ENCODE measurements at regions not wholly inside any gene's neighbourhood (a gene's known extent, or its start where the extent isn't known, plus 50 kb on each side); places are given as distances from the start of the nearest gene placed in this dataset.

DNA sequence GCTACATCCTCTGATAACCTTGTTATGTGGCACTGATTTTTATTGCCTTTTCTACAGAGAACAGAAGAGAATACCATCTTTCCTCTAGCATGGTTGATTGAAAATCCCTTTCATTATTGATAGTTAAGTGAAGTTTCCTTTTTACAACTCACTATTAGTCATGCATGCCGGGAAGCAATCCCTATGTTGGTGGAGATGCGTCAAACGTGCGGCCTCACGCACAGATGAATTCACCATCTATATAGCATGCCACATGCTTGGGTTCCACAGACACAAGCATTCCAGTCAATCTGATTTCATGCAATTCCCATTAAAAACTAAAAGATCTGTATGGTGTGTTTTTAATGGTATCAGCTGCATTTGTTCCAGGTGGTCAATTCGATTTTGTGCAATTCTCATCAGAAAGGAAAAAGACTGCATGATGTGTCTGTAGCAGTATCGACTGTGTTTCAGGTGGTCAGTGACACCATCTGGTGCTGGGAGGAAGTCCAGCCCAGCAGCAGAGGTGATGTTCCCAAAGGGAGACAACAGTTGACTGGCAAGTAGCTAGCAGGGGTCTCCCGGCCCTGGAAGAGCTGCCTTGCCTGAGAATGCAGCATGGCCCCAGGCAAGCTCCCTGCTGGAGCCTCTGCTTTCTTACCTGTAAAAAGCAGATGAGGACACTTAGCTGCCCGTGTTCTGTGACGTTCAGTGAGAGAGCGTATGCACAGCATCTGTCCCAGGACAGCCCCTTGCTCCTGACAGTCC, 151.3 kb upstream of the NCK2 start:
- TF ChIP-seq, protein P1, sequence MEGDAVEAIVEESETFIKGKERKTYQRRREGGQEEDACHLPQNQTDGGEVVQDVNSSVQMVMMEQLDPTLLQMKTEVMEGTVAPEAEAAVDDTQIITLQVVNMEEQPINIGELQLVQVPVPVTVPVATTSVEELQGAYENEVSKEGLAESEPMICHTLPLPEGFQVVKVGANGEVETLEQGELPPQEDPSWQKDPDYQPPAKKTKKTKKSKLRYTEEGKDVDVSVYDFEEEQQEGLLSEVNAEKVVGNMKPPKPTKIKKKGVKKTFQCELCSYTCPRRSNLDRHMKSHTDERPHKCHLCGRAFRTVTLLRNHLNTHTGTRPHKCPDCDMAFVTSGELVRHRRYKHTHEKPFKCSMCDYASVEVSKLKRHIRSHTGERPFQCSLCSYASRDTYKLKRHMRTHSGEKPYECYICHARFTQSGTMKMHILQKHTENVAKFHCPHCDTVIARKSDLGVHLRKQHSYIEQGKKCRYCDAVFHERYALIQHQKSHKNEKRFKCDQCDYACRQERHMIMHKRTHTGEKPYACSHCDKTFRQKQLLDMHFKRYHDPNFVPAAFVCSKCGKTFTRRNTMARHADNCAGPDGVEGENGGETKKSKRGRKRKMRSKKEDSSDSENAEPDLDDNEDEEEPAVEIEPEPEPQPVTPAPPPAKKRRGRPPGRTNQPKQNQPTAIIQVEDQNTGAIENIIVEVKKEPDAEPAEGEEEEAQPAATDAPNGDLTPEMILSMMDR (IDR thresholded peaks at IDR 0.05) = no peak
- TF ChIP-seq ZBTB33 (IDR thresholded peaks at IDR 0.05; ENCODE audit: borderline replicate concordance, low read depth) (no peak), RAD21 (IDR thresholded peaks at IDR 0.05; ENCODE audit: low read length) (no peak; the same call in 1 of the 2 replicates), SMC3 (IDR thresholded peaks at IDR 0.05; ENCODE audit: low read depth, low read length) (no peak), REST (IDR thresholded peaks at IDR 0.05; ENCODE audit: low read depth, low read length) (no peak), GABPA (IDR thresholded peaks at IDR 0.05; ENCODE audit: low read depth) (no peak), TAF1 (IDR thresholded peaks at IDR 0.05; ENCODE audit: borderline replicate concordance, low read depth, low read length) (no peak), EP300 (IDR thresholded peaks at IDR 0.05; ENCODE audit: borderline replicate concordance in 1 of 2, low read depth in 1 of 2, low read length in 1 of 2) (no peak), RCOR1 (IDR thresholded peaks at IDR 0.05; ENCODE audit: low read length) (no peak)
- TF ChIP-seq, protein P2, sequence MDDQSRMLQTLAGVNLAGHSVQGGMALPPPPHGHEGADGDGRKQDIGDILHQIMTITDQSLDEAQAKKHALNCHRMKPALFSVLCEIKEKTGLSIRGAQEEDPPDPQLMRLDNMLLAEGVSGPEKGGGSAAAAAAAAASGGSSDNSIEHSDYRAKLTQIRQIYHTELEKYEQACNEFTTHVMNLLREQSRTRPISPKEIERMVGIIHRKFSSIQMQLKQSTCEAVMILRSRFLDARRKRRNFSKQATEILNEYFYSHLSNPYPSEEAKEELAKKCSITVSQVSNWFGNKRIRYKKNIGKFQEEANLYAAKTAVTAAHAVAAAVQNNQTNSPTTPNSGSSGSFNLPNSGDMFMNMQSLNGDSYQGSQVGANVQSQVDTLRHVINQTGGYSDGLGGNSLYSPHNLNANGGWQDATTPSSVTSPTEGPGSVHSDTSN (IDR thresholded peaks at IDR 0.05) = no peak
- TF ChIP-seq, protein P3, sequence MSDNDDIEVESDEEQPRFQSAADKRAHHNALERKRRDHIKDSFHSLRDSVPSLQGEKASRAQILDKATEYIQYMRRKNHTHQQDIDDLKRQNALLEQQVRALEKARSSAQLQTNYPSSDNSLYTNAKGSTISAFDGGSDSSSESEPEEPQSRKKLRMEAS (IDR thresholded peaks at IDR 0.05; ENCODE audit: low read depth) = no peak
- TF ChIP-seq, protein P4, sequence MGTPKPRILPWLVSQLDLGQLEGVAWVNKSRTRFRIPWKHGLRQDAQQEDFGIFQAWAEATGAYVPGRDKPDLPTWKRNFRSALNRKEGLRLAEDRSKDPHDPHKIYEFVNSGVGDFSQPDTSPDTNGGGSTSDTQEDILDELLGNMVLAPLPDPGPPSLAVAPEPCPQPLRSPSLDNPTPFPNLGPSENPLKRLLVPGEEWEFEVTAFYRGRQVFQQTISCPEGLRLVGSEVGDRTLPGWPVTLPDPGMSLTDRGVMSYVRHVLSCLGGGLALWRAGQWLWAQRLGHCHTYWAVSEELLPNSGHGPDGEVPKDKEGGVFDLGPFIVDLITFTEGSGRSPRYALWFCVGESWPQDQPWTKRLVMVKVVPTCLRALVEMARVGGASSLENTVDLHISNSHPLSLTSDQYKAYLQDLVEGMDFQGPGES (IDR thresholded peaks at IDR 0.05; ENCODE audit: low read depth, low read length) = no peak

All from SK-N-SH (cell line).